K562 (cell line): ENCODE measurements at regions not wholly inside any gene's neighbourhood (a gene's known extent, or its start where the extent isn't known, plus 50 kb on each side); places are given as distances from the start of the nearest gene placed in this dataset.

Experiments used
- ATAC-seq: fragments of 200-7000 bp; cut with Tn5 transposase; 3 replicates; pipeline ENCODE4 v1.9.1; 2020; ENCODE audit warnings: moderate library complexity
- BruUV-seq: library from RNA; stranded (reverse); fragments of 400-500 nt; replicated peaks from 2 replicates; lab custom pipeline; 2021; lab: Mats Ljungman, UMichigan
- CTCF ChIA-PET: fragments of 300-600 bp; formaldehyde crosslinking; extraction: SDS; loops from one replicate; lab custom pipeline; 2021; ENCODE audit warnings: low intra/inter-chr PET ratio; lab: Yijun Ruan, JAX
- POLR2A ChIA-PET: fragments of 300-600, 350-650 bp; sonication (Branson Sonifier 250); formaldehyde crosslinking; extraction: SDS; loops from one replicate; lab custom pipeline; 2021; ENCODE audit warnings: antibody characterized with exemption, inconsistent platforms; lab: Yijun Ruan, JAX
- DNase-seq, 4 experiments: peaks; one replicate each; pipeline versions ENCODE4 v3.0.0 to v3.0.0-alpha.2; 2011 to 2018; ENCODE audit warnings: low spot score in 3 of 4, mixed read lengths in 3 of 4; ENCODE audit errors: extremely low read depth in 1 of 4
- FAIRE-seq: peaks from 2 replicates; lab custom pipeline; 2011; peaks lifted over from hg19 to GRCh38; lab: Jason Lieb, UNC
- H2AFZ ChIP-seq: 2 replicates; pipeline ENCODE4 v1.6.0; 2011; ENCODE audit warnings: low read depth, low read length, control low read depth, inconsistent platforms
- H3K27ac ChIP-seq: fragments of 200-600 bp; 3 replicates; pipeline ENCODE4 v1.8.0; 2011; ENCODE audit warnings: low read depth, mild to moderate bottlenecking, control low read depth, inconsistent platforms, low read length, moderate library complexity, mixed read lengths; ENCODE audit errors: extremely low read depth
- H3K27me3 ChIP-seq, 2 experiments: fragments of 300-600 bp in 1 of 2; 2 replicates in 1 of 2; 3 replicates in 1 of 2; pipeline versions ENCODE4 v1.6.0 to v1.8.0; 2011; ENCODE audit warnings: inconsistent platforms in 2 of 2, low read length in 2 of 2, mild to moderate bottlenecking in 1 of 2, mixed read lengths in 1 of 2, moderate library complexity in 1 of 2; ENCODE audit not compliant: control insufficient read depth in 2 of 2, insufficient read depth in 2 of 2
- H3K36me3 ChIP-seq: fragments of 300-600 bp; 3 replicates; pipeline ENCODE4 v1.8.0; 2011; ENCODE audit warnings: mild to moderate bottlenecking, low read length, inconsistent platforms; ENCODE audit not compliant: control insufficient read depth, insufficient read depth
- H3K4me1 ChIP-seq, 2 experiments: fragments of 200-600 bp in 1 of 2; replicated peaks in 1 of 2; 2 replicates in 1 of 2; 3 replicates in 1 of 2; pipeline versions ENCODE4 v1.5.1 to v1.8.0; 2011; ENCODE audit warnings: inconsistent platforms in 2 of 2, low read length in 2 of 2, mild to moderate bottlenecking in 1 of 2, mixed read lengths in 1 of 2, moderate library complexity in 1 of 2; ENCODE audit not compliant: control insufficient read depth in 2 of 2, insufficient read depth in 2 of 2
- H3K4me2 ChIP-seq: 2 replicates; pipeline ENCODE4 v1.6.1; 2011; ENCODE audit warnings: low read length, control low read depth, inconsistent platforms, mixed read lengths; ENCODE audit not compliant: insufficient read depth
- H3K4me3 ChIP-seq: fragments of 200-600 bp; sonication (generic), shearing (Covaris generic); 2 replicates; pipeline ENCODE4 v1.5.1; 2016; ENCODE audit warnings: control low read depth, inconsistent platforms
- H3K79me2 ChIP-seq: fragments of 200-600 bp; 3 replicates; pipeline ENCODE4 v1.8.0; 2011; ENCODE audit warnings: low read length, inconsistent platforms; ENCODE audit not compliant: control insufficient read depth, insufficient read depth
- H3K9ac ChIP-seq, 2 experiments: 2 replicates each; pipeline versions ENCODE4 v1.6.0 to v1.6.1; 2011; ENCODE audit warnings: low read depth in 2 of 2, low read length in 2 of 2, control low read depth in 1 of 2, inconsistent platforms in 1 of 2, mild to moderate bottlenecking in 1 of 2, mixed read lengths in 1 of 2; ENCODE audit not compliant: insufficient read depth in 1 of 2
- H3K9me1 ChIP-seq: one replicate; pipeline ENCODE4 v1.6.0; 2011; ENCODE audit warnings: inconsistent platforms, mild to moderate bottlenecking, low read length, moderate library complexity; ENCODE audit not compliant: control insufficient read depth, insufficient read depth
- H3K9me3 ChIP-seq: replicated peaks from 2 replicates; pipeline ENCODE4 v1.5.1; 2011; ENCODE audit warnings: low read depth, low read length, inconsistent platforms; ENCODE audit not compliant: control insufficient read depth, insufficient read depth
- H4K20me1 ChIP-seq: replicated peaks from 2 replicates; pipeline ENCODE4 v1.6.1; 2011; ENCODE audit warnings: low read length, inconsistent platforms, mixed read lengths; ENCODE audit not compliant: control insufficient read depth, insufficient read depth
- ARID4B ChIP-seq: sonication (generic); formaldehyde crosslinking; IDR thresholded peaks from 2 replicates; pipeline ENCODE4 v1.8.0; 2022; ENCODE audit warnings: mild to moderate bottlenecking, missing genetic modification reagents
- CBX1 ChIP-seq: sonication (generic); IDR thresholded peaks from 2 replicates; pipeline ENCODE4 v1.6.1; 2016; ENCODE audit warnings: antibody characterized with exemption, low read depth, mild to moderate bottlenecking
- CLOCK ChIP-seq: fragments of 250-450 bp; sonication (Bioruptor Pico); IDR thresholded peaks from 2 replicates; pipeline ENCODE4 v1.4.0; 2020; ENCODE audit warnings: mild to moderate bottlenecking, moderate library complexity, borderline replicate concordance
- GTF2E2 ChIP-seq: fragments of 200-800 bp; sonication (Bioruptor generic); IDR thresholded peaks from 2 replicates; pipeline ENCODE4 v1.6.1; 2016; ENCODE audit warnings: missing genetic modification characterization, missing compliant biosample characterization
- KDM1A ChIP-seq, 2 experiments: fragments of 450-650 bp; IDR thresholded peaks; 2 replicates each; pipeline ENCODE4 v1.6.1; 2016; ENCODE audit warnings: mild to moderate bottlenecking in 2 of 2
- NEUROD1 ChIP-seq: fragments of 150-350 bp; IDR thresholded peaks from 2 replicates; pipeline ENCODE4 v1.6.1; 2014; ENCODE audit warnings: borderline replicate concordance, low read length, low read depth; ENCODE audit not compliant: partially characterized antibody
- NKRF ChIP-seq: fragments of 450-650 bp; IDR thresholded peaks from 2 replicates; pipeline ENCODE4 v1.6.1; 2016; ENCODE audit warnings: borderline replicate concordance
- RBM22 ChIP-seq: fragments of 200-400 bp; formaldehyde crosslinking; IDR thresholded peaks from 2 replicates; pipeline ENCODE4 v1.6.1; 2018; ENCODE audit warnings: low read length, low read depth; ENCODE audit not compliant: poor library complexity, severe bottlenecking
- SNAPC5 ChIP-seq: fragments of 250-450 bp; sonication (Bioruptor Pico); IDR thresholded peaks from 2 replicates; pipeline ENCODE4 v1.8.0; 2021; ENCODE audit warnings: moderate library complexity, mild to moderate bottlenecking, inconsistent platforms
- STAG1 ChIP-seq: sonication (generic); formaldehyde crosslinking; IDR thresholded peaks from 2 replicates; pipeline ENCODE4 v1.5.0; 2020; ENCODE audit warnings: missing genetic modification reagents, borderline replicate concordance
- TRIM28 ChIP-seq: fragments of 450-650 bp; IDR thresholded peaks from 2 replicates; pipeline ENCODE4 v1.6.1; 2017
- WGBS: fragments of 100-300 bp; shearing (Covaris generic); methylation state at CpG from one replicate; pipeline ENCODE4 v1.1.6; 2016; ENCODE audit warnings: low coverage, mixed read lengths; ENCODE audit not compliant: insufficient coverage; ENCODE audit errors: missing lambda C conversion rate; 5-methylcytosine and 5-hydroxymethylcytosine counted together
- in situ Hi-C: fragments of 300-500 bp; cut with MboI; formaldehyde crosslinking; loops from 4 replicates; pipeline ENCODE4 v1.15.0; 2018; ENCODE audit warnings: inconsistent platforms, mixed read lengths
- intact Hi-C: fragments of 100-400 bp; cut with micrococcal nuclease; formaldehyde crosslinking; loops from 2 replicates; pipeline ENCODE4 v1.14.2; 2022
- TF ChIP-seq, protein P1 (sequence below): fragments of 450-650 bp; formaldehyde crosslinking; IDR thresholded peaks from 2 replicates; pipeline ENCODE4 v1.4.0; 2020; ENCODE audit warnings: mild to moderate bottlenecking, moderate library complexity

- FAIRE-seq (no peak), DNase-seq (no peak), ATAC-seq (no peak)
- H3K9me1 ChIP-seq = no peaks in the 10 kb centered on the region
- no peaks in the 10 kb centered on the region for H3K9me3 ChIP-seq
- no peaks in the 10 kb centered on the region for H3K36me3 ChIP-seq
- H3K27me3 ChIP-seq = peaks cover 50 to 68% of the 10 kb centered on the region in 2 experiments
- BruUV-seq = no TSS peak
- in situ Hi-C loops (no loop called here), intact Hi-C loops (no loop called here)
- H3K4me1 ChIP-seq = peaks cover 0 to 3% of the 10 kb centered on the region in 2 experiments; a peak in 1 of 5 replicates
- H2AFZ ChIP-seq = no peak overlapping the region
- H3K27ac ChIP-seq = no peak overlapping the region
- peaks cover 5% of the 10 kb centered on the region for H4K20me1 ChIP-seq
- no peaks in the 10 kb centered on the region for H3K79me2 ChIP-seq
- H3K4me2 ChIP-seq = no peak overlapping the region
- H3K4me3 ChIP-seq = no peak overlapping the region
- WGBS = 4% methylated on average over 9 of the region's 9 CpGs
- no peak overlapping the region for H3K9ac ChIP-seq
- ChIA-PET POLR2A (no interaction called here), CTCF (no interaction called here)
- TF ChIP-seq SNAPC5 (CRISPR knock-in tag) = no peak
- no peak for TF ChIP-seq ARID4B
- no peak for TF ChIP-seq NKRF
- no peak for TF ChIP-seq NEUROD1
- no peak for TF ChIP-seq STAG1 (CRISPR knock-in tag)
- no peak for TF ChIP-seq RBM22
- TF ChIP-seq TRIM28 = no peak
- no peak for TF ChIP-seq CLOCK (CRISPR knock-in tag)
- no peak for TF ChIP-seq GTF2E2 (tag)
- TF ChIP-seq, protein P1, sequence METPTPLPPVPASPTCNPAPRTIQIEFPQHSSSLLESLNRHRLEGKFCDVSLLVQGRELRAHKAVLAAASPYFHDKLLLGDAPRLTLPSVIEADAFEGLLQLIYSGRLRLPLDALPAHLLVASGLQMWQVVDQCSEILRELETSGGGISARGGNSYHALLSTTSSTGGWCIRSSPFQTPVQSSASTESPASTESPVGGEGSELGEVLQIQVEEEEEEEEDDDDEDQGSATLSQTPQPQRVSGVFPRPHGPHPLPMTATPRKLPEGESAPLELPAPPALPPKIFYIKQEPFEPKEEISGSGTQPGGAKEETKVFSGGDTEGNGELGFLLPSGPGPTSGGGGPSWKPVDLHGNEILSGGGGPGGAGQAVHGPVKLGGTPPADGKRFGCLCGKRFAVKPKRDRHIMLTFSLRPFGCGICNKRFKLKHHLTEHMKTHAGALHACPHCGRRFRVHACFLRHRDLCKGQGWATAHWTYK (CRISPR knock-in tag) = no peak
- no peak for TF ChIP-seq KDM1A (IDR thresholded peaks at IDR 0.05)
- no peak for TF ChIP-seq CBX1
Measured at GRCh38 chr6:41487860-41488432, 58.2 kb upstream of the FOXP4 start.
